ENCODE measurements at regions not wholly inside any gene's neighbourhood (a gene's known extent, or its start where the extent isn't known, plus 50 kb on each side); places are given as distances from the start of the nearest gene placed in this dataset.
"Not testable (repeated sequence)": the region's sequence is repeated elsewhere in the genome, so short reads cannot be mapped to it uniquely, and the experiment has no call there.

DNA sequence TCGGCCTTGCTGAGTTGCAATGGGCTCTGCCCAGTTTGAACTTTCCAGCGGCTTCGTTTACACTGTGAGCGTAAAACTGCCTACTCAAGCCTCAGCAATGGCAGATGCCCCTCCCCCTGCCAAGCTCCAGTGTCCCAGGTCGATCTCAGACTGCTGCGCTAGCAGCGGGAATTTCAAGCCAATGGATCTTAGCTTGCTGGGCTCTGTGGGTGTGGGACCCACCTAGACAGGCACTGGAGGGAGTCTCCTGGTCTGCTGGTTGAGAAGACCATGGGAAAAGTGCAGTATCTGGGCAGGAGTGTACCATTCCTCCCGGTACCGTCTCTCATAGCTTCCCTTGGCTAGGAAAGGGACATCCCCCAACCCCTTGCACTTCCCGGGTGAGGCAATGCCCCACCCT, 88.2 kb downstream of the KLHL28 start:
- no peak for DNase-seq

DNA sequence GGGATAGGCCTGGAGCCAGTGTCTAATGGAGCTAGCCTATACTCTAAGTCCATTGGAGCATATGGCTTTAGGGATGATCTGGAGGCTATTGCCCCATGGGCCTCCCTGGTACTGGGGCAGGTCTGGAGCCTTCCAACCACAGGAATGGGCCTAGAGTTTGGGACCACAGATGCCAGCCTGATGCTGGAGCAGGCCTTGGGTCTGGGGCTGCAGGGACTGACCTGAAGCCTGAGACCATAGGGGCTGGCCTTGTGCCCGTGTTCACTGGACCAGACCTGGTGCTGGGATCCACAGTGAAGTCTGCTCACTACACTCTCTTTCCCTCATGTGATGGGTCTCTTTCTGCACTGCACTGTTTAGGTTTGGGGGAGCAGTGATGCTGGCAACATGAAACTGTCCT, 95.0 kb downstream of the KLHL28 start:
- no peak for DNase-seq

DNA sequence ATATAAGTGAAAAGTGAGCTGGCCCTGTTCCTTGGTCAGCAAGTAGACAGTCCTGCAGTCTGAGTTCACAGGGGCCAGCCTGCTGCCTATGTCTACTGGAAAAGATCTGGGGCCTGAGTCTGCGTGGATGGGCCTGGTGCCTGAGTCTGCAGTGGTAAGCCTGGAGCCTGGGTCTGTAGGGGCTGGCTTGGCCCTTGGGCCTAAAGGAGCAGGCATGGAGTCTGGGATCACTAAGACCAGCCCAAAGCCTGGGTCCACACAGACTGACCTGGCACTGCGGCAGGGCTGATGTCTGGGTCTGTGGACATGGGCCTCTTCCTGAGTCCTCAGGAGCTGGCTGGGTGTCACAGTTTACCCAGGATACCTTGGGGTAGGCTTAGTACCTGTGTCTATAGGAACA, 95.4 kb downstream of the KLHL28 start:
- DNase-seq, result no peak

DNA sequence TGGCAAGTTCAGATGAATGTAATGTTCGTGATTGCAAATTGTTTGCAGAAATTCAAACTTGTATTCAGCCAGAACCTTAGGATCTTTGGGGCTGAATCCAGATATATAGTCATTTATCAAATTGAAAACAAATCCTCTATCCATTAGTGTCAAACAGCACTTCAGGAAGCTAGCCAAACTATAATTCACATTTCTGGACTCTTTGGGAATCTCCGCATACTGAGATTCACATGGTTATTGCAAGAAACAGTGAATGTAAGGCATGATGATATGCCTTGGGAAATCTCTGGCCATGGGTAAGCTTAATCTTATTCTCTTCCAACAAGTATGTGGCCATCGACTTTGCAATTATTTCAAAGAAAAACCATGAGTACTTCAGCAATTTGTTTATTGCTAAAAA, 98.5 kb downstream of the KLHL28 start:
- DNase-seq, result no peak

DNA sequence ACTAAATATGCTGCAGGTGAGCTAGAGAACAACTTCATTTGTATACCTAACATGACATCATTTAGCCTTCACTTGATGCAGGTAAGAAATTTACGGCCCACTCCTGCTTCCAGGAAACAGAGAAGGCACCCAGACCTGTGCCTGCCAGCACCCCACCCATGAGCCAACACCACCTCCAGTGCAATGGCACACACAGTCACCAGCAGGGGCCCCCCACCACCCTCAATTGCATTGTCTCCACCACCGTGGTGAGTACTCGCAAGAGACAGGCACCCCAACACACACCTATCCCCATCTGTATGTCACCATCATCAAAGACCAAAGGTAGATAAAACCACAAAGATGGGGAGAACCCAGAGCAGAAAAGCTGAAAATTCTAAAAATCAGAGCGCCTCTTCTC, 107.6 kb downstream of the KLHL28 start:
- no peak for DNase-seq

DNA sequence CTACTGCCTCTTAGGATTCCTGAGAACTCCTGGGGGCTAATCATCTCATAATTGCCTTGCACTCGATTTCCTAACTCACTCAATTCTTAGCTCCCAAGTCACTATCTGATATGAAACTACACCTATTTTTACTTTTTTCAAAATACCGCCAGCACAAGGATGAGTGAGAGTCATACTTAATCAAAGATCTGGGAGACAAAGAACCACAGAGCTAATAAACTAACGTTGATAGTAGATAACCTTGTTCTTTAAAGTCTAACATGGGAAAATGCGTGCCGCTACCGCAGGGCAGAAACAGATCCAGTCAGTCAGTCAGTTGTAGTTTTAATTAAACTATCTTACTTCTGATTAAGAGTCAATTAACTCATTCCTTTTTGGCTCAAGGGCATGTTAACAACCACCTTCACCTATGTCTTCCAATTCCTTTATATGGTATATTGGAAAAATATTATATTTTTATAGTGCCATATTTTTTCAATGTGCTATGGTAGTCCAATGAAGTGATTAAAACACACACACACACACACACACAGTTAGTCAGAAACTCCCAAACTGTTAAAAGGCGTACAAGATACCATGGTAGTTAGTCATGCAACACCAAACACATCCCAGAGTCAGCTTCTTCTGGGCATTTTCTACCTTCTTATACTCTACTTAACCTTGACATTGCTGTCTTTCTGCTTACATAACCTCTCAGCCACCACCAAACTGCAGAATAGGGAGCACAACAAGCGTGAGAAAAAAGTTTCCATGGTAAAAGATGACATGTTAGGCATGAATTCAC, 114.0 kb downstream of the KLHL28 start:
- peak; percentile 16 for DNase-seq

DNA sequence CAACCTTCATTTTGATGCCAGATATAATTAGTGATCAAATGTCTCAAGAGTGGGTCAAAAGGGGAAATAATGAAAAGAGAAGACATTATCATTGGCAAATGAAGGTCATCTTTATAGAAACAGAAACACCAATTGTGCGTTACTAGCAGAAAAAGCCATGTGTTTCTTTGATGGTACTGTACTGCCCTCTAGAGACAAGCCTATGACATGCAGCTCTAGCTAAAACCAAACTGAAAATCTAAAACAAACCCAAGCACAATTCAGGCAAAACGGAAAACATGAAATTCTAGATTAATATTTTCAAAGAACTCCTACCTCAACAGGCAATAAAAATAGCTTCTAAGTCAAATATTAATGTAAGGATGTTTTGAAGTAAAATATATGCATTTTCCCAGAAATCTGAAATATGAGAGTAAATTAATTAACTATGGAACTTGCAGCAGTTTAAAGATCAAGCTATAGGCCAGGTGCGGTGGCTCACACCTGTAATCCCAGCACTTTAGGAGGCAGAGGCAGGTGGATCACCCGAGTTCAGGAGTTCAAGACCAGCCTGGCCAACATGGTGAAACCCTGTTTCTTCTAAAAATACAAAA, 115.4 kb downstream of the KLHL28 start:
- peak; percentile 45 for DNase-seq

DNA sequence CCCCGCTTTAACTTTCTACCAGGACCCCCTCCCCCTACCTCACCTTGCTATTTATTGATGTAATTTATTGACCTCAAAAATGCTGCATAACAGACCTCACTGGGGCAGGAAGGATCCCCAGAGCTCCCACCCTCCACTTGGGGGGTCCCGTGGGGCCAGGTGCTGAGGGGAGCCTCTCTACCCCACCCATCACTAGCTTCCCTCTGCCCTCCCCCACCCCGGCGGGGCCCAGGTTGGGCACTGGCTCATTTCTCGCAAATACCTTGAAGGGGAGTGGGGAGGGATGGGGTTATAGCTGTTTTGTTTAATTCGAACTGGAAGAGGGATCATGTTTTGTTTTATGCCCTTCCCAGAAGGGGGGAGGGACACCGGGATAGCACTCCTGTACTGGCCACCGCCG, 125.8 kb downstream of the KLHL28 start:
- DNase-seq, result not testable (repeated sequence)

DNA sequence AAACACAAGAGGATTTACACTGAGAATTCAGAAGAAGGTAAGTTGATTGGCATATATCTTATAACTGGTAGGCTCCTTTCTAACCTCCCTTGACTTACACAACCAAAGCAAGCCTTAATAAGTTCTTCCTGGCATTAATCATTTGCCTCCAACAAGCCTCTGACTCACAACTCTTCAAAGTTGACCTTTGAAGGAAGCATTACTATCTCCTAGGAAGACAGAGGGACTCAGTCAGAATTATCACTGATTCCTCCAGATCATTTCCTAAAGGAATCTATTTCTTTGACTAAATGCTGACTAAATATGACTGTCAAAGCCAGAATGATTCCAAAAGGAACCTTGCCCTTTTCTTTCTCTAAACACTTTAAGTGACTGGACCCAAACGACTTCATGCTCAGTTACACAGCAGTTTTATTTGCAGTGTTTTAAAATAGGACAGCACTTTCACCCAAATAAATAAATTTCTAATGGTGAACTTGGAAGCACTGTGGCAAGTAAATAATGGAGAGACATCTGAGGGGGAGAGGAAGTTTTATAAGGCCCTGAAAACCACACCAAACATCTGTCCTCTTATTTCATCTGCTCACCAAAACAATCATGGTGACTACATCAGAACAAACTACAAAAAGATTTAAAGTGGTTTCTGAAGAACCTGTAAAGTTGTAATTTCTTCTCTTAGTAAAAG, 128.2 kb downstream of the KLHL28 start:
- DNase-seq, result peak; percentile 36

DNA sequence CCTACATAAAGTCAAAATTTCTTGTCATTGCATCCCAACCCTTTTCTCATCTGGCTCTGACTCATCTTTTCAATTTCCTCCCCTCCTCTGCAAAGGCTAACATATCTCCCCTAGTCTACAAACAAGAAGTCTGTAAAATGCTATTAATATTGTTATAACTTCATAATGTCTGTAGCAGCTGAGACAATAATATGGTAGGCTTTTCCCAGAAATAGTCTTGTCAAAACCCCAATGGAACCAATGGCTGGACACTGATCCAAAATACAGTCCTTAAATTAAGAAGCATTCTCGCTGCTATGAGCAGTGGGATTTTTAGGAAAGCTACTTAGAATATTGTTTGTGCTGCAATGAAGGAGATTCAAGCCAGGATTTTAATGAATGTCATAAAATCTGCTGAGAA, 131.4 kb downstream of the KLHL28 start:
- DNase-seq, result no peak

DNA sequence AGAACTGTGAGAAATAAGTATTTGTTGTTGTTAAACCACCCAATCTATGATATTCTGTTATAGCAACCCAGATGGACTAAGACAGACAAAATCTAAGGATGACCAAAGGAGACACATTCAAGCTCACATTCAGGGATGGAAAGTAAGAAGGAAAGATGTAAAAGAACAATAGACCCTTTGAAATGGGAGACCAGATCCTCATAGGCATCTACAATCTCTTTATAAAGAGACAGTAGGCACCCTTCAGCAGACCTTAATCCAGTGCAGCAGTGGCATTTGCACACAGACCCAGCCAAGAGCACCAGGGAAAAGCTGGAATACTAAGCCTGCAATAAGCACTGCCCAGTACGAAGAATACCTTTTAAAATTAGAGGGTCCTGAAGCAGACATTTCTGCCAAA, 132.7 kb downstream of the KLHL28 start:
- no peak for DNase-seq

DNA sequence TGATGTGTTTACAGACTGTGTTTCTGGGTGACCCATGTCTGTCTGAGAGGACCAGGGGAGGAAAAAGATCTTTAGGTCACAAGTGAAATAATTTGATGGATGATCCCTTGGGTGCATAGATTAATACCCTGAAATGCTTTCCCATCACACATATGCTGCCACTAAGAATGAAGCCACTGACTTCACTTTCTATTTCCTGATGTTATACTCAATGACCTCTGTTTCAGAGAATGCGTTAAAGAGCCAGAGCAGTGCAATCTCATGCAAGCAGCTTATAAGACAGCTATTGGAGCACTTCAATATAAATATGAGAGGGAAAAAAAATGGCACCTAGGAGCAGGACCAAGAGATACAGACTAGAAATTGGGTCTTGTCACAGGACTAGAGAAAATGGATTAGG, 133.7 kb downstream of the KLHL28 start:
- DNase-seq, result no peak

DNA sequence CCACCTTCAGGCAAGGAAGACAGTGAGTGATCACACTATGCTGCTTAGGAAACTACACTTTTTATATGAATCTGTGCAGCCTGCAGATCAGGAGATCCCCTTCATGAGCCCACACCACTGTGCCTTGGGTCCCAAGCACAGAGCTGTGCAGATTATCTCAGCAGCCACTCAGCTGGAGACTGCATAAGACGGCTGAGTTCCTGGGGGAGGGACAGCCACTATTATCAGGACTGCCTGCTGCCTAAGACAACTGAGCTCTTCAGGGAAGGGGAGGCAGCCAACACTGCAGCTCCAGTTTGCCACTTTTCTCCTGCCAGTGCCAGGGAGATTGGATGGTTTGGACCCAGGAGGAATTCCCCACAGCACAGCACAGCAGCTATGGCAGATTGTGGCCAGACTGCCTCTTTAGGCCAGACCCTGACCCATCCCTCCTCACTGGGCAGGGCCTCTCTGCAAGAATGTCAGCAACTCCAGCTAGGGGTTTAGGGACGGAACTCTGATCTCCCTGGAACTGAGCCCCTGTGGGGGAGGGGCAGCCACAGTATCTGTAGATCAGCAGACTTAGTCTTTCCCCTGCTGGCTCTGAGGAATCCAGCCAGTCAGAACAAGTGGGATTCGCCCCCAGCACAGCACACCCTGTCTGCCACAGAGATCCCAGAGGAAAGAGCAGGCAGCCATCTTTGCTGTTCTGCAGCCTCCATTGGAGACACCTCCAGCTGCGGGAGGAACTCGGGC, 141.3 kb downstream of the KLHL28 start:
- no peak for DNase-seq

DNA sequence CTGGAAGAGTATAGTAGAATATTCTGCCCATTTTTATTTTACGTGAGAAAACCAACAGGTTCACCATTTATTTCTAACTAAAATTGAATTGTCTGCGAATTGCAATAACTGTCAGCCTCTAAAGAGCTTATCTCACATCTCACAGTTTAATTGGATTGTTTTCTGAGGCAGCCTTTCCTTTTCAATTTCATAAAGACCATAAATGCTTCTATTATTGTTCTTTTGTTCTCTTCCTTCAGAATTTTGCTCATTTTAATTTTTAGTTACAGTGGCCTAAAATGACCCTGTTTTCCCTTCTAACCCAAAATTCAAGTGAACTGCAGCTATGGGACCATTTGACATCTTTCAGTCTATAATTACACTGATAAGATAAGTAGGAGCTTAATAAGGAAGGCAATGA, 147.6 kb downstream of the KLHL28 start:
- DNase-seq, result no peak

DNA sequence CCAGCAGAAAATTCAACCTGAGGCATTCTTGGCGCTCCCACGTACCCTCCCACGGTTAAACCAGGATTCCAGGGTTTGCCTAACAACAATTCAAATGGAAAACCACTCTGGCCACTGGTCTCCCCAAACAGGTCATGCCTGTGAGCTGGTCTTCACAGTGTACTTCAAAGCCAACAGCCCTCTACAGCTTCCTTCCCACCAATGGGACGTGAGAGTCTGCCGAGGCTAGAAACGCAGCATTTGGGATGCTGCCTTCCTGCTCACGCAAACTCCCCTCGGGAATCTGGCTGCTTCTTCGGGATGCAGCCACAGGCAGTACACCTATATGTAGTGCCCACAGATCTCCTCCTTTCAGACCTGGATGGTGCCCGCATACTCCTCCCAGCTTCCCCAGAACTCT, 149.1 kb downstream of the KLHL28 start:
- no peak for DNase-seq

DNA sequence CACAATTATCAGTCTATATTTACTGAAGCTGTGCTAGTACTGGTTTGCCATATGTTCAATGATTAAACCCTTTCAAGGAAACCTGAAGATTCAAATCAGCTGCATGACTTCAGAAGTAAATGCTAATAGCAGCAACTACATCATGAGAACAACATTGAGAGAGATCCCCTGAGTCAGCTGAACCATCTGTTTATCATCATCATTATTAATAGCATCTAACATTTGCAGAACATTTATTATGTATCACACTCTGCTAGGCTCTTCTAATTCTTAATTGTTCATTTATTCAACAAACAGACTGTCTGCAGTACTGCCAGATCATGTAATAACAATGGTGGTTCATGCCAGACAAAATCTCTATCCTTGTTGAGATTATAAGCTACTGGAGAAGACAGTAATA, 157.4 kb downstream of the KLHL28 start:
- no peak for DNase-seq

DNA sequence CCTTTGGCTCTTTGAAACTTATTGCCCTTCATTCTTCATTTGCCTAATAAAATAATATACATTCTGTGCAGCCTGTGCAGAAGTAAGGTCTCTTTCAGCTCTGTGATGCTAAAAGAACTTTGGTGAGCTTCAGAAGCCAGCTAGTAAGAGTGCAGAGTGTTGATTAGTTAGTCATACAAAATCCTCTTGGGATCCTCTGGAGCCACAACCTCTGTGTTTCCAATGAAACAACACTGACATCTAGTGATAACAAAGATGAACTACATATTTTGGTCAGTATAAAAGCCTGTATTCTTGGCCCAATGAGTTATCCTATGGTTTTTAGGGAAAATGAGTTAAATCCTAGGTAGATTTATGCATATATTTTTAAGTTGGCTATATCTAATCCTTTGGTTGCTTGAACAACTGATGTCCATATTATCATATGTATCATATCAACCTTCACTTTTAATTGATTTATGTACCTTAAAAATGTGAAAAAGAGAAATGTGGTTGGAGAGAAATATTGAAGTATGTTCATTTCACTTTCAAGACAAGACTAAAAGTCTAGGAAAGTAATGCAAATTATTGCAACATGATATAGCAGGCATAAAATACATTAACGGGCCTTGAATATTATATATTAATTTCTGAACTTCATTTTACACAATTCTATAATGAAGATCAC, 158.4 kb downstream of the KLHL28 start:
- DNase-seq, result peak; percentile 66

DNA sequence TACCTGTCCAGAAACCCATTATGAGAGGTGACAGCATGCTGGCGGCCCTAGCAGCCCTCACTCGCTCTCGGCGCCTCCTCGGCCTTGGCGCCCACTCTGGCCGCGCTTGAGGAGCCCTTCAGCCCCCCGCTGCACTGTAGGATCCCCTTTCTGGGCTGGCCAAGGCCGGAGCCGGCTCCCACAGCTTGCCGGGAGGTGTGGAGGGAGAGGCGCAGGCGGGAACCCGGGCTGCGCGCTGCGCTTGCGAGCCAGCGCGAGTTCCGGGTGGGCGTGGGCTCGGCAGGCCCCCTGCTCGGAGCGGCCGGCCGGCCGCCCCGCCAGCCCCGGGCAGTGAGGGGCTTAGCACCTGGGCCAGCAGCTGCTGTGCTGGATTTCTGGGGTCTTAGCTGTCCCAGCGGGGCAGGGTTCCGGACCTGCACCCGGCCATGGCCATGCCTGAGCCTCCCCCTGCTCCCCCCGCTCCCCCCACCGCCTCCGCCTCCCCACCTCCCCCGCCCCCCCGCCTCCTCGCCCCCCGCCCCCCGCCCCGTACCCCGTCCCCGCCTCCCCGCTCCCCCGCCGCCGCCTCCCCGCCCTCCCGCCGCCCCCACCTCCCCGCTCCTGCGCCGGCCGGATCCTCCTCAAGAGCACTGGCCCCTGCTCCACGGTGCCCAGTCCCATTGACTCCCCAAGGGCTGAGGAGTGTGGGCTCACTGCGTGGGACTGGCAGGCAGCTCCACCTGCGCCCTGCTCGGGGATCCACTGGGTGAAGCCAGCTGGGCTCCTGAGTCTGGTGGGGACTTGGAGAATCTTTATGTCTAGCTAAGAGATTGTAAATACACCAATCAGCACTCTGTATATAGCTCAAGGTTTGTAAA, 163.1 kb downstream of the KLHL28 start:
- no peak for DNase-seq

DNA sequence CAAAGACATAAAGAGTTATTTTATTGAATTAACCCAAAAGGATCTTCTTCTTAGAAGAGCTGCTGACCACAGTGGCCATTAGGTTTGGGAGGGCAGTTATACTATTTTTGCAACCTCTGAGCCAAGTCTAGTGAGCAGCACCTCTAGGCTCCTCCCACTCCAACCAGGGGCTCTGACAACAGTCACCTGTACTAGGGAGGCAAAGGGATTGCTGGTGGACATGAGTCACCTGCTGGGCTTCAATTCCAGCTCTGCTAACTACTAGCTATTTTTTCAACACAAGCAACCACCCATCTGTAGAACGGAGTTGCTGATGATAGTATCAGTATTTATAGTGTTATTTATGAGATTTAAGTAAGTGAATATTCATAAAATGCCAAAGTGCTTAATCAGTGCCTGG, 166.0 kb downstream of the KLHL28 start:
- DNase-seq, result no peak

DNA sequence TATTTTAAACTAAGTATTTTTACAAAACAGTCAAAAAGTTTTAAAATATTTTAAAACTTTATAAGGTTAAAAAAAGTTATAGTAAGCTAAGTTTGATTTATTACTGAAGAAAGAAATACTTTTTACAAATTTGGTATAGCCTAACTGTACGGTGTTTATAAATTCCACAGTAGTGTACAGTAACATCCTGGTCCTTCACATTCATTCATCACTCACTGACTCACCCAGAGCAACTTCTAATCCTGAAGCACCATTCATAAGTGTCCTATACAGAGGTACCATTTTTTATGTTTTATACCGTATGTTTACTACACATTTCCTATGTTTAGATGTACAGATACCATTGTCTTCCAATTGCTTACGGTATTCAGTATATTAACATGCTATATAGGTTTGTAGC, 170.0 kb downstream of the KLHL28 start:
- DNase-seq, result no peak

DNA sequence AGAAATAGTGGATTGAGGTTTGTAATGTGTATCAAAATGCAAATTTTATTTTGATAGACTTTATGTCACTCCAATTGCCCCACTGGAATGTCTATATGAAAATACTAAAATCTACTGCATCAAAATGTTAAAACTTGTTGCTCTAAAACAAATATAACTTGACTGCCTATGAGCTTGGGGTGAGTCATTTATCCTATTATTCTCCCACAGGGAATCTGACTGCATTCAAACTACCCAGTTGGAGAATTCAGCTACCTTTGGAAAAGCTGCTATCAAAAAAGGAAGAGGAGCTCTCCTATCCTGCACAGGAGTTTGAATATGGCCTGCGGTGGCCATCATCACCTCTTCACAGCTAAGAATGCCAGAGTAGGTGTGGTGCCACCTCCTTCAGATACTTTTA, 173.1 kb downstream of the KLHL28 start:
- no peak for DNase-seq

DNA sequence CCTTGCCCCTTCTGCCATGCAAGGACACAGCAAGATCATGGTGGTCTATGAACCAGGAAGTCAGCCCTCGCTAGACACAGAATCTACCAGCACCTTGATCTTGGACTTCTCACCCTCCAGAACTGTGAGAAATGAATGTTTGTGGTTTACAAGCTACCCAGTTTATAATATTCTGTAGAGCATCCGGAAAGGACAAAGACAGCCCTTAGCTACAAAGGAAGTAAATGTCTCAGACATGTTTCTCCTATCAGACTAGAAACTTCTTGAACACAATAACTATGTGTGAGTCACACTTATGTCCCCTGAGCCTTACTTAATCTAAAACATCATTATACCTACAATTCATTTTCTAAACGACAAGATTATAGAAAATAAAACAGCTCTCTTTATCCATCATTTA, 176.7 kb downstream of the KLHL28 start:
- DNase-seq, result no peak
